ENCODE measurements at regions not wholly inside any gene's neighbourhood (a gene's known extent, or its start where the extent isn't known, plus 50 kb on each side); places are given as distances from the start of the nearest gene placed in this dataset.

GRCh38 chr14:51336734-51337133 lies 96.7 kb downstream of the TMX1 start (continued):
- no peak for TF ChIP-seq PHF8 (conservative IDR thresholded peaks at IDR 0.05; ENCODE audit: low read depth, low read length)
- TF ChIP-seq BCL11A (IDR thresholded peaks at IDR 0.05; ENCODE audit: low read depth in 2 of 2, low read length in 2 of 2) = no peak

All from H1 (cell line).